NB4 (cell line): ENCODE measurements at regions not wholly inside any gene's neighbourhood (a gene's known extent, or its start where the extent isn't known, plus 50 kb on each side); places are given as distances from the start of the nearest gene placed in this dataset.

Experiments used
- POLR2A ChIP-seq: IDR thresholded peaks from 2 replicates; pipeline ENCODE4 v1.6.1; 2011; ENCODE audit warnings: mild to moderate bottlenecking; ENCODE audit not compliant: insufficient read length; ENCODE audit errors: extremely low read depth
- TF ChIP-seq, protein P1 (sequence below): IDR thresholded peaks from one replicate; pipeline ENCODE4 v1.5.1; 2012; ENCODE audit warnings: low read depth, low read length

DNA sequence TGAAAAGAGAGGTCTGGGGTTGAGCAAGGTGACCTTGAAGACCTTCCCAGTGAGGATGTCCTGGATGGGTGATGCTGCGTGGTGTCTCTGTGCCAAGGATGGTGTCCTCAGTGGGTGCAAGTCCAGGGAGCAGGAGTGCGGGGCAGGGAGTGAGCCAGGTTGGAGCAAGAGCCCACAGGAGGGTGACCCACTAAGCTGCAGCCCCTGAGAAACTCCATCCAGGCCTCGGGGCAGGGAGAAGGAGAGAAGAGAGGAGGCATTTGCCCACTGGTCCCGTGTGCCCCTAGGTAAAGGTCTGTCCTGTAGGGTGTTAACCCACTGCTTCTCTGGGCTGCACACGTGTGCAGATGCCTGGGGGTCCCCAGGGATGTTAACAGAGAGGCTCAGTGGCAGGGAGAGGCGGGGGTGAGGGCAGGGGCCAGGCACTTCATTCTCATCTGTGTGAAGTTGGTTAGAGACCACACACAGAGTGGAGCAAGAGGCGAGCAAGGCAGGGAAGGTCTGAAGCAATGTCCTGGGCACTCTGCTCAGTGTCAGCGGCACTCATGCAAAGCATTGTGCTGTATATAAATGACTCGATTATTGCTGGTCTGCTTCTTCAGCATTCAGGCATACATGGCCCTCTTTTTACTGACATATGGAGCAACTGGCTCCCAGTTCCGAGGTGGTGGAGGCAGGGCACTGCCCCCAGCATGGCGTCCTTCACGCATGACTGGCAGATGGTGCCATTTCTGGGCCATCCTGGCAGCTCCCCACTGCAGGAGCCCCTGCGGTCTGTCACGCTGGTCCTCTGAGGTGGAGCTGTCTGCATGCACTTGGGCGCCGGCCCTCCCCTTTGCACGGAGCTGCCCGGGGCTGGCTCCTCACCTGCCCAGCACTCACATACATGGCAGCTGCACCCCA, 117.2 kb upstream of the HS6ST1 start:
- TF ChIP-seq, protein P1, sequence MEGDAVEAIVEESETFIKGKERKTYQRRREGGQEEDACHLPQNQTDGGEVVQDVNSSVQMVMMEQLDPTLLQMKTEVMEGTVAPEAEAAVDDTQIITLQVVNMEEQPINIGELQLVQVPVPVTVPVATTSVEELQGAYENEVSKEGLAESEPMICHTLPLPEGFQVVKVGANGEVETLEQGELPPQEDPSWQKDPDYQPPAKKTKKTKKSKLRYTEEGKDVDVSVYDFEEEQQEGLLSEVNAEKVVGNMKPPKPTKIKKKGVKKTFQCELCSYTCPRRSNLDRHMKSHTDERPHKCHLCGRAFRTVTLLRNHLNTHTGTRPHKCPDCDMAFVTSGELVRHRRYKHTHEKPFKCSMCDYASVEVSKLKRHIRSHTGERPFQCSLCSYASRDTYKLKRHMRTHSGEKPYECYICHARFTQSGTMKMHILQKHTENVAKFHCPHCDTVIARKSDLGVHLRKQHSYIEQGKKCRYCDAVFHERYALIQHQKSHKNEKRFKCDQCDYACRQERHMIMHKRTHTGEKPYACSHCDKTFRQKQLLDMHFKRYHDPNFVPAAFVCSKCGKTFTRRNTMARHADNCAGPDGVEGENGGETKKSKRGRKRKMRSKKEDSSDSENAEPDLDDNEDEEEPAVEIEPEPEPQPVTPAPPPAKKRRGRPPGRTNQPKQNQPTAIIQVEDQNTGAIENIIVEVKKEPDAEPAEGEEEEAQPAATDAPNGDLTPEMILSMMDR, result no peak
- no peak for TF ChIP-seq POLR2A
